Loucy (cell line): ENCODE measurements at regions not wholly inside any gene's neighbourhood (a gene's known extent, or its start where the extent isn't known, plus 50 kb on each side); places are given as distances from the start of the nearest gene placed in this dataset.

Experiments
- CTCF ChIP-seq: fragments of 200-600 bp; sonication (generic); conservative IDR thresholded peaks from 2 replicates; pipeline ENCODE4 v1.5.1; 2014; ENCODE audit warnings: mild to moderate bottlenecking, antibody characterized with exemption, low read length
- EZH2phosphoT487 ChIP-seq: fragments of 200-600 bp; IDR thresholded peaks from 2 replicates; pipeline ENCODE4 v1.6.1; 2018; ENCODE audit warnings: antibody characterized with exemption, mild to moderate bottlenecking, moderate library complexity, borderline replicate concordance

GRCh38 chr3:14288833-14289451, 110.3 kb downstream of the LSM3 start:
- no peak for TF ChIP-seq CTCF
- no peak for TF ChIP-seq EZH2phosphoT487
